ENCODE measurements at regions not wholly inside any gene's neighbourhood (a gene's known extent, or its start where the extent isn't known, plus 50 kb on each side); places are given as distances from the start of the nearest gene placed in this dataset.
"Not testable (repeated sequence)": the region's sequence is repeated elsewhere in the genome, so short reads cannot be mapped to it uniquely, and the experiment has no call there.

DNA sequence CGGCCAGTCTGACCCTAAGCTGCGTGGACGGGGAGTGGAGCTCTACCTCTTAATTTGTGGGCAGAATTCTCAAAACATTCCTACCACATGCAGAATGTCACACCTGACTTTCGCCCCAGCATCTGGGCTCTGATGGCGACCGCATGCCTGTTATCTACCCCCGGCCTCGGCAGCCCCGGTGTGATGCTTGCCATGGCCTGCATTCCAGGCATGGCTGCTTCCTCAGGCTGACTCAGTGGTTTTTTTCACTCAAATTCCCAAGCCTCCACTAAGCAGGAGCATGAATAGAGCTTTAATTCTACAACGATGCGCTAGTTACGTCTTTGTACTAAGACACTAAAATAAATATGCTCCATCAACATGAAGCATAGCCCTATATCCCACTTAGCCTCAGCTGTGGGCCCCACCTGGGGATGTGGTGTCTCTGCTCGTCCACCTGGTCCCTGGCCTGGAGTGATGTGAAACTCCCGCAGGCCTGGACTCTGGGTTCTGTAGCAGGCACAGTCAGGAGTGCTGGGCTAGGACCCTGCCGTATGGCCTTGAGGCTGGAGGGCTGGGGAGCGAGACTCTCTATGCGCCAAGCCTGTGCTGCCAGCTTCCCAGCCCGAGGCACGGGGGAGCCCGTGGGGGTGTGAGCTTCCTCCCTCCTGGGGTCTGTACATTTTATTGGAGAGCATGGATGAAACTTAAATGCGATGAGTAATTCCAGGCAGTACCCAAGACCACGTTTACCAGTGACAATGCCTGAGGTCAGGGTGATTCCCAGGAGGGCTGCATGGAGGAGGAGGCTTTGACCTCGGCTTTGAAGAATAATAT, 153.2 kb downstream of the CTTN start:
- DNase-seq = no peak

DNA sequence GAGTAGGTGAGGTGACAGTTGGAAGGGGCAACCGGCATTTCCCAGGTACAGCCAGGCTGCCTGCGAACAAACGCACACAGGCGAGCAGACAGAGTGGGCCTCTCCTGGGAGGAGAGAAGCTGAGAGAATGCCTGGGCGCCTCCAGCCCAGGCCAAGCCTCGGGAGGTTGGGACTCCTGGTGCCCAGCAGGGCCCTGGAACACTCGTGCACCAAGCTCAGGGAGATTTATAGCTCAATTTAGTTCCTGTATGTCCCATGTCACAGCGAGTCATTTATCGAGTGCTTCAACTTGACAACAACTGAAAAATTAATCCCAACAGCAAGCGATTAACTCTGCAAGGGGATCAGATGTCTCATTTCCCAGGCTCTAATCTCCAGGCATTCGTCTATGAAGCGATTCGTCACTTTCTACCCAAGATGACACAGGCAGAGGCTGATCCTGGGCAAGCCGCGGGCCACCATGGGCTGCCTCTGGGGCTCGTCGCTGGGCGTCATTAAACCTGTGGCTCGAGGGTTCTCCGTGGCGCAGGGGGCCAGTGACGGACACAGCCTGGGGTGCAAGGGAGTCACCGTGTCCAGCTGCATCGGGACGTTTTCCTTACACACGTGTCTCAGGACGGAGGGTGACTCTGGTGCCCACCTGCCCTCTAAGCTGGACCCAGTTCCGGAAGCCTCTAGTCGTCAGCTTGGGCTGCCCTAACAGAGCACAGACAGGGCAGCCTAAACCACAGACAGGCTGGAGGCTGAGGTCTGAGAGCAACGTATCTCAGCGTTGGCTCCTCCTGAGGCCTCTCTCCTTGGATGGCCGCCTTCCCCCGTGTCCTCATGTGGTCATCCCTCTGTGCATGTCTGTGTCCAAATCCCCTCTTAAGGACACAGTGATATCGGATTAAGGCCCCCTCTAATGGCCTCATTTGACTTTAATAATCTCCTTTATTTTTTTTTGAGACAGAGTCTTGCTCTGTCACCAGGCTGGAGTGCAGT, 154.1 kb downstream of the CTTN start:
- no peak for DNase-seq

DNA sequence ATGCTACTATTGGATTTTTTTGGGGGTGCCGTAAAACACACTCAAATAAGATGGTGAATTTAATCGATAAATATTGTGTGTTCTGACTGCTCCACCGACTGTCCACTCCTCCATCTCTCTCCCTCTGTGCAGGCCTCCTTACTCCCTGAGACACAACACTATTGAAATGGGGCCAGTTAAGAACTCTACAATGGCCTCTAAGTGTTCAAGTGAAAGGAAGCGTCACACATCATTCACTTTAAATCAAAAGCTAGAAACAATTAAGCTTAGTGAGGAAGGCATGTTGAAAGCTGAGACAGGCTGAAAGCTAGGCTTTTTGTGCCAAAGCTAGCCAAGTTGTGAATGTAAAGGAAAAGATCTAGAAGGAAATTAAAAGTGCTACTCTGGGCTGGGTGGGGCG, 156.7 kb downstream of the CTTN start:
- DNase-seq = no peak

DNA sequence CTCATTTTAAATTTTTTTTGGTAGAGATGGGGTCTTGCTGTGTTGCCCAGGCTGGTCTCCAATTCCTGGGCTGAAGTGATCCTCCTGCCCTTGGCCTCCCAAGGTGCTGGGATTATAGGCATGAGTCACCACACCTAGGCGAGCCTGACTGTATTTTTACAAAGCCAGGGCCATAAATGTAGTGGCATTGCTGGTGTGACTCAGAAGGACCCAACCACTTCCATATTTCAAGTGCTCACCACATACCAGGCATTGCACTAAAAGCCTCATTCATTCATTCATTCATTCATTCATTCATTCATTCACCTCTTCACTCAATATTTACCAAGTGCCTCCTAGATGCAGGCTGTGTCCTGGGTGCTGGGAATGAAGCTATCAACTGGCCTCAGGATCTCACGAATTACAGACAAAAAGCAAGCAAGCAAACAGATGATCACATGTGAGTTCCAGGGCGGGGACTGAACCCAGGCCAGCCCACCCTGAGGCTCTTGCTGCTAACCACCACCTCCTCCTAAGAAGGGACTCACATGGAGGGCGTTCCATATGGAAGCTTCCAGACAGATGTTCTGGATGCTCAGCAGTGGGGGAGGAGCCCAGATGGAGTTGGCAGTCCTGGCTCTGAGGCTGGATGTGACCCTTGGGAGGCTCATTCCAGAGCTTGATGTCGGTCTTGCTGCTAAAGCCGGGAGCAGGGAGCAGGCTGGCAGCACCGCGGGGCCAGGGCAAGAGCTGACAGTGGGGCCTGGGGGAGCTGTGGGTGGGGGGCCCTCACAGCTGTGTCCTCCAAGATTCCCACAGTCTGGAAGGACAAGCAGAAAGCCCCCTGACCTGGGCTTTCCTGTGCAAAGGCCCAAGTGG, 158.8 kb downstream of the CTTN start:
- no peak for DNase-seq

DNA sequence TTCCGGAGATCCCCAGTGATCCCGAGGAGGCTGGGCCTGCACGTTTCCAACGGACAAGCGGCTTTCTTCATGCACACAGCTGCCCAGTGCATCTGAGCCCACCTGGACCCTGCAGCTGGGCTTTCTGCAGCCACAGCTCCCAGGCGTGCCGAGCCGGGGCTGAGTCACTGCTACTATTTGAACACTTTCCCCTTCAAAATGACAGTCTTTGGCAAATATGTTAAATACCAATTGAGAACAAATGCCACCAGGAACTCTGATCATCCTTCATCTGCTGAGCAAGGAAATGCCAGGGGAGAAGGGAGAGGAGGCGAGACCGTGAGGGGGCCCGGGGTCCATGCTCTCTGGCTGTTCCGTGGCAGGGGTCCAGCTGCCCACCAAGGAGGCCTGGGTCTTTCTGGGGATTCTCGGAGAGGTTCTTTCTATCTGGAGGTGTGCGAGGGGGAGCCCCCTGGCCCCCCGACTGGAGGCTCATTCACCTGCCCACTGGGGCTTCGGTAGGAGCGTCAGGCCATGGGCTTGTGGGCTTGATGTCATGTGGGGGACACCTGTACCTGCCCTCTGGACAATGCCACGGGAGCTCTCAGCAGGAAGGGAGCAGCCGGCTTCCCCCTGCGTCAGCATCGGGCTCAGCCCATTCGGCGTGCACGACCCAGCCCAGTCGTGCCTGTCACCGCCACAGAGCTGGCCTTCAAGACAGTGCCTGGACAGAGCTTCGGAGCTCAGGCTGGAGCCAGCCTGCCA, 159.6 kb downstream of the CTTN start:
- DNase-seq = no peak

DNA sequence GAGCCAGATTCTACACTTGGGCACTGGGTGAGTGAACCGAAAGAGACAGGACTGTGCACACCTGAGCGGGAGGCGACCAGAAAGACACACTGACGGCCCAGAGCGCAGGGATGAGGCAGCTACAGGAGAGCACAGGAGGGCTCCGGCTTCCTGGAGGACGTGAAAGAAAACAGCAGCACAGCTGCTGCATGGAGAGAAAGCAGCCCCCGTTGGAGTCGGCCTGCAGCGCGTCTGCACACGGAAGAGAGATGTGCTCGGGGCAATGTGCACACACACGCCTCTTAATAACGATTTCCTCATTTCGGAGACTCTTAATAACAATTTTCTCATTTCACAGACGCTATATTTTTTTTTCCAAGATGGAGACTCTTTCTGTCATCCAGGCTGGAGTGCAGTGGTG, 160.4 kb downstream of the CTTN start:
- DNase-seq = no peak

DNA sequence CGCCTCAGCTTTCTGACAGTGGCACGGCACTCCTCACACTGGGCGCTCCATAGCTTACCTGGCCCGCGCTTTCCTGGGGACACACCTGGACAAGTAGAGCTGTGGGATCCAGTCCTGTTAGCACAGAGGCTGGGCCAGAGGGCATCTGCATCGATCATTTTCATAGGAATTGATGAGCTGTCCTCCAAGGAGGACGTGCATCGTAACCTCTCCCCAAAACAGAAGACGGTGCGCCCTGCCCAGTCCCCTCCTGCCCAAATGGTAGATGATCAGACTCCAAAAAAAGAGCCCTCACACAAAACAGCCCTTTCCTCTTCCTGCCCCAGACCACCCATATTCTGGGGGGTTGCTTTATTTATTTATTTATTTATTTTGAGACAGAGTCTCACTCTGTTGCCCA, 161.2 kb downstream of the CTTN start:
- no peak for DNase-seq

DNA sequence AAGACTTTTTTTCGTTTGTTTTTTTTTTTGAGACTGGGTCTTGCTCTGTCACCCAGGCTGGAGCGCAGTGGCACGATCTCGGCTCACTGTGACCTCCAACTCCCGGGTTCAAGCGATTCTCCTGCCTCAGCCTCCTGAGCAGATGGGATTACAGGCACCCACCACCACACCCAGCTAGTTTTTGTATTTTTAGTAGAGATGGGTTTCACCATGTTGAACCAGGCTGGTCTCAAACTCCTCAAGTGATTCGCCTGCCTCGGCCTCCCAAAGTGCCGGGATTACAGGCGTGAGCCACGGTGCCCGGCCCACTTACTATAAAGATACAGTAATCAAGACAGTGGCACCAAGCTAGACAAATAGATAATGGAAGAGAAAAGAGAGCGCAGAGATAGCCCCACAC, 162.3 kb downstream of the CTTN start:
- DNase-seq = not testable (repeated sequence)

DNA sequence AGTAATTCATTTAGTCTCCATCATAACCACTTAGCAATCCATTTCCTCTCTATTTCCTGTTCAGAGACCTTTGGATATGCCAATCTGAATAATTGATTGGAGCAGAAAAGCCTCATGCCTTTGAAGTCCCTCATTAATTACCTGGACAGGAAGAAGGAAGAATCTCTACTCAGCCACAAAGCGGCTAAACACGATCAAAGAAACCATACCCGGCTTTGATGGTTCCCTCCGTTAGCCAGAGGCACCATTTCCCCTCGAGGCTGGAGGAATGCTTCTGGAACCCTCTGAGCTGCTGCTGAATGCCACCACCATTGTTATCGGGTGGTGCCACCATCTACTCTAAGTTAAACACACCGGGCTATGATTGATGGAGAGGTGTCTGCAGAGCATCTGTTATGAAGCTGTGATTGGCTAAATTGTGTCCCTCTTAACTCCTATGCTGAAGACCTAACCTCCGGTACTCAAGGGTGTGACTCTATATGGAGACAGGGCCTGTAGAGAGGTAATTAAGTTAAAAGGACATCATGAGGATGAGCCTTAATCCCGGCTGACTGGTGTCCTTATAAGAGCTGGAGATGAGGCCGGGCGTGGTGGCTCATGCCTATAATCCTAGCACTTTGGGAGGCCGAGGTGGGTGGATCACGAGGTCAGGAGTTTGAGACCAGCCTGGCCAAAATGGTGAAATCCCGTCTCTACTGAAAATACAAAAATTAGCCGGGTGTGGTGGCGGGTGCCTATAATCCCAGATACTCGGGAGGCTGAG, 168.6 kb downstream of the CTTN start:
- DNase-seq = no peak

DNA sequence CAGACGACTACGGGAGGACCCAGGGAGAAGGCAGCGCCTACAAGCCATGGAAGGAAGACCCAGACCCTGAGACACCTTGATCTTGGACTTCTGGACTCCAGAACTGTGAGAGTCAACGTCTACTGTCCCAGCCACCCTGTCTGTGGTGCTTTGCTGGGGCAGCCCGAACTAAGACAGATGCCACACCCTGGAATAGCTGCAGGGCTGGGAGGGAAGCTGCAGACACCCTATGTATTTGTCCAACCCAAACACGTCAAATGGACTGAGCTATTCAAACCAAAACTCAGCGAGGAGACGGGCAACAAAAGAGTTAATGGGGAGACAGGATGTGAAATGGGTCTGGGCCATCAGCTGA, 169.3 kb downstream of the CTTN start:
- no peak for DNase-seq

DNA sequence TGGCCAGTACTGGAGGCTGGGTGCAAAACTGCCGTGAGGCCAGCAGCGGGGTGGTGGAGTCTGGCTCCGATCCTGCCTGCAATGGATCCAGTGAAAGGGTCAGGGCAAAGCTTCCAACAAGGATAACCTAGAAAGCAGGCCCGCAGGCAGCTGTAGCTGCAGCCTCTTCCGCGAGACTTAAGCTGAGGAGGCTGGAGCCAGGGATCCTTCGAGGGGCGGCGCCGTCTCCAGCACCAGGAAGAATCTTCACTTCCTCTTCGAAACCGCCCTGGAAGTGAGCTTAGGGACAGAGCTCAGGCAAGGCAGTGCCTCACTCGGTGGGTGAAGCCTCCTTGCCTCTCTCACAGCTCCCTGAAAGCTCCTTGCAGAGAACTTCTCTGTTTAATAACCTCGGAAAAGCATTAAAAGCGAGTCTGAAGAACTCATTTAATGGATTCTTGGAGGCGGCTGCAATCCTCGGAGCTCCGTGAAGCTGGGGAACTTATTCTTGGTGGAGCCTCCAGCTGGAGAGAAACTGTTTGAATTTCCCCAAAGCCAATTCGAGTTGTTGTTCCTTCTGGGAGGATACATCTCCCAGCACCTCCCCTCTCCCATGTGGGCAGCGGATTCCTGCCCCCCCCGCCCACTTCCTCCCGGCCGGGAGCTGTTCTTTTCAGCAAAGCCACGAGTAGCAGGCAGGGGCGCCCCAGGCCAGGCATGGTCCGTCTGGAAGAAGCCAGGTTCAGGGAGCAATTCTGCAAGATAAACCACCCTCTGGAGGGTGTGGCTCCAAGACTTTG, 169.9 kb downstream of the CTTN start:
- no peak for DNase-seq

DNA sequence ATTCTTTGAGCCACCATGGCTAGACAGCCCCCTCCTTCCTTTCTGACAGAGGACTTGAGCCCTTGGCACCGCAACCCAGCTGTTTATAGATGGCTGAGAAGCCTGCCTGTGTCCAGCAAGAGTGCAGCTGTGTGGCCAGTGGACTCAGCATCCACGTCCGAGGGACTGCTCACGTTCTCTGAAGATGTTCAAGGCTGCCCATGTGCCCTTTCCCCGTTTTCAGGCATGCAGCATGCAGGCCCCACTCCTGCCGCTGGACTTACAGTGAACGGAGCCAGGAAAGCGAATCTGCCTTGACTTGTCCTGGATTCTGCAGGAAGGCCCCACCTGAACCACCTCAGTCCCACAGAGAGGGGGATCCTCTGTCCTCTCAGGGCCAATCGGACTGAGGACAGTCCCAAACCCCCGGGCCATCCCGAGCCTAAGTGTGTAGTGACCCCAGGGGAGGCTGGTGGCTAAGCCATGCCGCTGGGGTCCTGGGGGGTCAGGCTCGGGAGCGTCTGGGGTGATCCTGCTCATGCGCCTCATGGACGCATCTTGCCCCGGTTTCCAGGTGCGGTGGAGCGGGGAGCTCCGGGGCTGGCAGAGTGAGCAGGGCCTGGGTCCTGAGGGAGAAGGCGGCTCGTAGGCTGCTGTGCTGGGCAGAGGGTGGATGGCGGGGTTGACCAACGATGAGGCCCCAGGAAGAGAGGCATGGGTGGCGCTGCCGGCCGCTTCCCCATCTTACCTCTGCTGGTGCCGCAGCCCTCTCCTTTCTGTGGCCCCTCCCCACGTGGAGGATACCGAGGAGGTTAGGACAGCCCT, 170.7 kb downstream of the CTTN start:
- no peak for DNase-seq

DNA sequence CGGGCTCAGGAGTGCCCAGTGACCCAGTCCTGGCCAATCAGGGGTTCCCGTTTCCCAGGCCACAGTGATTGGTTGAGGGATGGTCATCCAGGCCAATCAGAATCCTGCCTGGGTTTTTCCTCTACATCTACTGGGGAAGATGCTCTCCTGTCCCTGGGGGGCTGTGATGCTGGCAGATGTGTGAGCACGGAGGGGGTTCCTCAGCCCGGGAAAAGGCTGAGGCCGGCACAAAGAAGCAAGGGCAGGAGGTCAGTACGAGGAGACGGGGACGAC, 171.2 kb downstream of the CTTN start:
- DNase-seq = no peak

DNA sequence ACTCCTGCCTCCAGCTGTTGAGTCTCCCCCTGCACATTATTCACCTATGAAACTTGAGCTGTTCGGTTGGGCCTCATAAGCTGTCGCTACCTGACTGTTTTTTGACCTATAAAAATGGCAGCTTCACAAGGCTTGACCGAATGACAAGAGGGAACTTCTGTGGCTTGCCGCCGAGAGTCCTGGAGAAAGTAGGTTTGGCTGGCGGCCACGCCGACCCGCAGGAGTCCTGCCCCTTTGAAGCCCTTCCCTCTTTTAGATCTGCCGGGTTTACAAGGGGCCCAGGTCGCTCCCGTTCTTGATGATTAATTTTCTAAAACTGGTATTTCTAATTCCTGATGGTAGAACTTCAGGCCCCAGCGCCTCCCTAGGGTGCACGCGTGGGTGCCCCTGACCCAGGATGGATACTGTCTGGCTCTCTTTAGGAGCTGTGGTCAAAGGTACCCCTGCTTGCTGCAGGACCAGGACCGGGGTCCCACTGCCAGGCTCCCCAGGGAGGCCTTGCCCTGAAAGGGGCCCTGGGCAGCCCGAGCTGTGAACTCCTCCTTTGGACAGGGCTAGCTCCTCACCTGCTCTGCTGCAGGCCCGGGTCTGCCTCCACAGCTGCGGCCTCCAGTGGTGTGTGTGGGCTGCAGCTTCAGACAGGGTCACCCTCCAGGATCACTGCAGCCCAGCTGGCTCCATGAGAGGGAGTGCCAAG, 171.8 kb downstream of the CTTN start:
- DNase-seq = no peak

DNA sequence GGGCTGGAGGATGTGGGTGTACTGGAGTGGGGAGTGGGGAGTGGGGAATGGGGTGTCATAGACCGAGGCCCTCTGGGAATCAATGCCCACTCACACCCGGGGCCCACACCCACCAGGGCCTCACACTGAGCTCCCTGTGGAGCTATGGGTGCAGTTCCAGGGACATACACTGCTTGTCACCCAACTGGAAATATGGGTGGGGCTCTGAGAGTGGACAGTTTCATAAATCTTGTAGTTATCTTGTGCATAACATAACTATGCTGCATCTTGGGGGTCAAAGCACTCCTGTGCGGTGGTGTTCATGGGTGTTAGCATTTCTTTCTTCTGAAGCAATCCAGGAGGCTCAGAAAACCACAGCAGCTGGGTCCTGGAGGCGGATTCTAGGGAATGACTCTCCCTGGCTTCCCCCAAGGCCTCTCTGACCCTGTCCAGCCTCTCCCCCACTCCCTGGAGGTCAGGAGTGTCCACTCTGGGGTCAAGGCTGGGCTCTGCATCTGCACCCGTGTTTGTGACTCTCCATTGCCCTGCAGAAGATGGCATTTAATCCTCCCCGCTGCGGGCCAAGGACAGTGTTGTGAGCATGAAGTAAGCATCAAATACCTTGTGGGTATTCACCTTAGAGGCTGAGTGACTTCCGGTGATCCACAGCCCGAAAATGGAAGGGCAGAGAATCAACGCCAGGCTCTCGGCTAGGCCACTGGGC, 172.5 kb downstream of the CTTN start:
- DNase-seq = no peak

DNA sequence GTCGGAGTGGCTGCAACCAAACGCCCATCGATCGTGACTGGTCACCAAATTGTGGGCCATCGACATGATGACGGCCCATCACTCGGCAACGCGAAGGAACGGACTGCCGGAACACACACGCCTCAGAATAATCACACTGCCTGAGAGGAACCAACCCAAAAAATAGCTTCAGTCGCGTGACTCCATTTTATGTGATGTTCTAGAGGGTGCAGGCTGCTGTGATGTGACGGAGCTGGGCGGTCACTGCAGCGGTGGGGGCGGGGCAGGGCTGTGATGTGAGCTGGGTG, 174.6 kb downstream of the CTTN start:
- DNase-seq = no peak

DNA sequence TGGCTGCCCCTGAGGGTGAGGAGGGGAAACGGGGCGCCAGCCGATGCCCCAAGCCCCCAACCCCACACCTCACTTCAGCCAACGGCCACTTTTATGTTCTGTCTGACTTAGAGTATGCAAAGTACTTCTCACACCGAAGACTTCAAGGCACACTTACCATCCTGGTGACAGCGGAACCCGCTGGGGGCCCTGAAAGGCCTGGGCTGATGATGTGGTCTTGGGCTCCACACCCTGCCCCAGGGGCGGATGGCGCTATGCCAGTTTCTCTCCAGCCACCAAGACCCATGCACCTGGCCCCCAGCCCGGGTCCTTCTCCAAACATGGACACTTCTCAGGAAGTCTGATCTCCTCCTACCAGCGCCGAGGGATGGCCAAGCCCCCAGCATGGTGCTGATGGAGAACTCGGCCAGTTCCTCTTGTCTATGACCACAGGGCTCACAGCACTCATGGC, 175.4 kb downstream of the CTTN start:
- DNase-seq = no peak

DNA sequence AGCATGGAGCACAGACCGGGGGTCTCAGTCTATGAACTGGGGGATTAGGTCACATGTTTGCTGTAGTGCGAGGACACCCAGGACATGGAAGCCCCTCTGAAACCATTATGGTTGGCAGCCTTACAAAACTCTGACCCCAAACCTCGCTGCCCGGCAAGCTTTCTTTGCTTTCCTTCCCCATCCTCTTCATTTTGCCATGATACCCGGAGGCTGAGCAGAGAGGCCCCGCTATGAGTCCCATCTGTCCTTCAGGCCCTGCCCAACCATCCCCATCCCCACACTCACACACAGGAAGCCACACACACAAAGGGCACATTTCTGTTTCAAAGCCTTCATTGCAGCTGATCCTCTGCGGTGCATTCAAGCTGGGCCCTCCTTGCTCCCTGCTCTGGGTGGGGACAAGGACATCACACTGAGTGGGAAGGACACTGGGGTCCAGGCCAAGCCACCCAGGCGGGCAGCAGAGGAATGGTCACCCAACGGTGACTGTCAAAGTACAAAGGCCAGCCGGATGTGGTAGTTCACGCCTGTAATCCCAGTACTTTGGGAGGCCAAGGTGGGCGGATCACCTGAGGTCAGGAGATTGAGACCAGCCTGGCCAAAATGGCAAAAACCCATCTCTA, 176.5 kb downstream of the CTTN start:
- no peak for DNase-seq
